ENCODE measurements at regions not wholly inside any gene's neighbourhood (a gene's known extent, or its start where the extent isn't known, plus 50 kb on each side); places are given as distances from the start of the nearest gene placed in this dataset.

DNA sequence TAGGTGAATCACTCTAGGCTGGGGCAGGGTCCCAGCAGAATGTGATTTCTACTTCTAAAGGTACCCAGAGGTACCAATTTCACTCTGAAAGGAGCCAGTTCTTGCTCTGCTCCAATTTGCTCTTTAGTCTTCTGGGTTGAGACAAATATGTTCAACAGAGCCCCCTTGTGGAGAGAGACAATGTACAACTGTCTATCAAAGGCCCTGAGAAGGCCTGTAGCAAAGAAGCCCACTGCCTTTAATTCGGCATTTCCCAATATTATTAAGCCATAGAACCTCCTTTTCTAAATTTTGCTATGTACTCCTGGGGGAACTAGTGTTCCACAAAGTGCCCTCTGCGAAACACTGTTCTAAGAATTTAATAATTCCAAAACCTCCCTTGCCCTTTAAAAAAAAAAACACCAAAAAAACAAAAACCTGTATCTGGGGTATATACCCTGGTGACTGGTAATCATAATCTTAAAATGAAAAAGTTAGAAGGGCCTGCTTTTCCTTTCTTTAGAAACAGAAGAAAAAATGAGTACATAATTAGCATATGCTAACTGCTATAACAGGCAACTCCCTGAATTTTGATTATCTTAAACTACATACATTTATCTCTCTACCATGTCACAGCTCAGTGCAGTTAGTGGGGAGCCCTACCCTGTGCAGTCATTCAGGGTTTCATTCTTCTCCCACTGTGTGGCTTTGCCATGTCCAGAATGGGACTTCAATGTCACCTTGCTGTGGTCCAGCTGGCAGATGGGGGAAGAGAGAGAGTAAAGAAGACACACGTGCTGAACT, 160.9 kb upstream of the BMPER start:
- FAIRE-seq (no peak), DNase-seq (ENCODE audit: insufficient read length, low spot score) (peak; percentile 54)
- no peak for TF ChIP-seq POLR2A (IDR thresholded peaks at IDR 0.05; ENCODE audit: low read depth, low read length)

DNA sequence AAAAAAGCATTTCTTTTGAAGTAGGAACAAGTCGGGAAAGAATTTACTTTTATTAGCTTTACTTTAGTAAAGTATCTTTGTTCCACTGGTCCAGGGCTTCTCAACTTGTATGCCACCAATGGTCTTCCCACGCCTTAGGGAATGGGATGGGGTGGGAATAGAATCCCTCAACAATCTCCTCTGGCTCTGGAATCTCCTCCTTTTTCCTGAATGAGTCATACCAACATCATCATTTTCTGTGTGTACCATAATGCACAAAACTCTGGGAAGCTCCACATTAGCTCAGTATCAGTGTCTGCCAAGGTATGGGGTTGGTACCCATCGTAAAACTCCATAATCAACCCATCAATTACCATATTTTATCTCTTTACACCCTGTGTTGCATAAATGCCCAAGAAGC, 159.4 kb upstream of the BMPER start:
- no peak for TF ChIP-seq POLR2A (IDR thresholded peaks at IDR 0.05; ENCODE audit: low read depth, low read length)
- DNase-seq (ENCODE audit: insufficient read length, low spot score) (no peak), FAIRE-seq (no peak)

DNA sequence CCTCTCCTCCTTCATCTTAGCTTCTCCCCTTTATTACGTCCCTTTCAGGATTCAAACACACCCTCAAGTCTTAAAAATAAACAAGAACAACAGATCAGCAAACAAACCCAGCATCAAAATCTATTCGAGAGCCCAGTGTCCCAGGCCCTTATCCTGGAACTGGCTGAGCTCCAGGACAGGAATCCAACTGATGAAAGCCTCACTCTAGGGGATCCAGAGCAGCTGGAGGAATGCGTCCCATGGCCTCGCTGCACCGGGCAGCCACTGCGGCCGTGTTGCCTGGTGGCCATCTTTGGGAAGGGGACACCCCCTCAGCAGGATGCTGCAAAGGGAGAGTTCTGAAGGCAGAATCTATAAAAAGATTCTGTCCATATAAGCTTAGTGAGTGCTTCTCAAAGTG, 156.5 kb upstream of the BMPER start:
- DNase-seq (ENCODE audit: insufficient read length, low spot score) (no peak), FAIRE-seq (no peak)

DNA sequence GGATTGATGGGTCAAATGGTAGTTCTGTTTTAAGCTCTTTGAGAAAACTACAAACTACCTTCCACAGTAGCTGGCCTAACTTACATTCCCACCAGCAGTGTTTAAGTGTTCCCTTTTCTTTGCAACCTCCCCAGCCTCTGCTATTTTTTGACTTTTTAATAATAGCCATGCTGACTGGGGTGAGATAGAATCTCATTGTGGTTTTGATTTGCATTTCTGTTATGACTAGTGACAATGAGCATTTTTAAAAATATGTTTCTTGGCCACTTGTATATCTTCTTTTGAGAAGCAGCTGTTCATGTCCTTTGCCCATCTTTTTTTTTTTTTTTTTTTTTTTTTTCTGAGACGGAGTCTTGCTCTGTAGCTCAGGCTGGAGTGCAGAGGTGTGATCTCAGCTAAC, 155.2 kb upstream of the BMPER start:
- DNase-seq (ENCODE audit: insufficient read length, low spot score) (no peak), FAIRE-seq (no peak)
- no peak for TF ChIP-seq POLR2A (IDR thresholded peaks at IDR 0.05; ENCODE audit: low read depth, low read length)

More for the DNA sequence above, 156.5 kb upstream of the BMPER start:
- TF ChIP-seq POLR2A (IDR thresholded peaks at IDR 0.05; ENCODE audit: low read depth, low read length), result no peak

DNA sequence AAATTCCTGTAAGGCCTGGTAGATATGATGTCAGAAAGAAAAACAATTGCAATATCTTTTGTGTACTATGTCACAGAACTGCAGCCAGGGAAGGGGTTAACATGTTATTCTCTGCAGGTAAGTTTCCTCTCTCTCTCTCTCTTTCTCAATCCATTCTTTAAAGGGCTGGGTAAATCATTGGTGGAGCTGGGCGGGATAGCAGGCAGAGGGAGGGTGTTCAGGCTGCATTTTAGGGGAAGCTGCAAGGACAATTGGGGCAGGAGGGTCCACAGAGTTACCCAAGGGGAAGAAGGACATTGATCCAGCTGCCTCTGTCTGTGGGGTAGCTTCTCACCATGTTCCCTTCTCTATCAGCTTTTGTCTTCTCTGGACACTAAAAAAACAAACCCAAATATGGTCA, 153.9 kb upstream of the BMPER start:
- DNase-seq (ENCODE audit: insufficient read length, low spot score) (no peak), FAIRE-seq (no peak)
- no peak for TF ChIP-seq POLR2A (IDR thresholded peaks at IDR 0.05; ENCODE audit: low read depth, low read length)

DNA sequence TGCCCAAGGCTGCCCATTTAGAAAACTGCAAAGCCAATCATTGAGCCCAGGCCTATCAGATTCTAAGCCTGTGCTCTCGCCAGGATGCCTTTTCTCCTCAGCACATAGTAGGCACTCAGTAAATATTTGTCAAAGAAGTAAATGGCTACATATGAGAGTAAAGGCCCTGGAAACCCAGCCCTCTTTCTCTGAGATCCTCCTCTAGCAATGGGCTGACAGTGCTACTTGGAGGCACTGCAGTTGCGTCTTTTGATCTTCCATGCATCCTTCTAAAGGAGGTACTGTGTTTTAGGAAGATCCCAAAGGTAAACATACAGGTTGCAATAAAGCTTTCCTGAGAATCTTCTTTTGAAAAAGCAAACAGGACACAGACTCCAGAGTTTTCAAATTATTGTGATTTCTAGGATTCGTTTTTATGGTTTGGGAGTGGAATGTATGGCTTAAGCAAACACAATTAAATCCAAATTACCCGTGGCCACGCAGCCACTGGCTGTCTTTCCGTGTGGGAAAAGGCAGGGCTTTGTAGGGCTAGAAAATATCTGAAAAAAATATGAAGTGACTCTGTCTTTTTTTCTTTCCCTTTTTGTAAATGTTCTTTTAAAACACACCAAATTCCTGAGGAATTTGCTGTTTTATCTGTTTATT, 151.3 kb upstream of the BMPER start:
- no peak for TF ChIP-seq POLR2A (IDR thresholded peaks at IDR 0.05; ENCODE audit: low read depth, low read length)
- no peak for DNase-seq (ENCODE audit: insufficient read length, low spot score)
- no peak for FAIRE-seq

DNA sequence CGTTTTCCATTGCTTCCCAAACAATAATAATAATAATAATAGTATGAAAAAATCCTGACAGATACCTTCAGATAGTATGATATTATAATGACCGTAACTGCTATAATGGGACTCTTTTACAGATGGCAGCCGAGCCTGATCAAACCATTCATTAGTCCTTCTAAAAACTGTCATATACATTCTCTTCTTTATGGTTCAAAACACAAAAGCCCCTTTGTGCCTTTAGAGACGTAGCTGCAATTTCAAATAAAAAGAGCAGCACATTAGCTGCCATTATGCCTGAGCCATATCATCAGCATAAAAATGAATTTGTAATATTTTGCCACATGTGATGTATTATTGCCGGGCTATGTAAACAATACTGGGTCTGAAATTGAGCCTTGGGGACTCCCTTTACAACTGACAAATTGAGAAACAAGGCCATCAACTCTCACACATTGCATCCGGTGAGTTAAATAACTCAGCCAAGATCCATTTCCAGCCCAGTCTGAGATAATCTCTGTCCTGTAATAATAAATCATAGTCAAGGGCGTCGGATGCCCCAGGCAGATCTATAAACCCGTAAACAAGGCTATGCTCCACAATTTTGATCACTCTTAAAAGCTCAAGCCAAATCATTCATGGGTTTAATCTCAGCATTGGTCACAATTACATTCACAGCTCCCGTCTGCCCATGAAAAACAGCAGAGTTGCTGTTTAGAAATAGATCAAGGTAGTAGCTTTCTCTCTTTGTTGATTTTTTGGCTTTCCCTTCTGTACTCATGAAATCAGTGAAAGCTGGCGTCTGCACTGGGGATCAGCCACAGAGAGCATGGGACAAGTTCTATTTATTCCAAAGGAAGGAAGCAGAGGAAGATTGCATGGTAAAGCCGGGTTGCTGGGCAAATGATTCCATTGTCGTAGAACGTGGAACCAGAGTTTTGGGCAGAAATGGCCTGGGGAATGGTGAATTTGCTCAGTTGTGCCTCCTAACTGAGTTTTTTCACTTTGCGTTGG, 150.1 kb upstream of the BMPER start:
- FAIRE-seq, result no peak
- TF ChIP-seq POLR2A (IDR thresholded peaks at IDR 0.05; ENCODE audit: low read depth, low read length), result no peak
- DNase-seq (ENCODE audit: insufficient read length, low spot score), result no peak

DNA sequence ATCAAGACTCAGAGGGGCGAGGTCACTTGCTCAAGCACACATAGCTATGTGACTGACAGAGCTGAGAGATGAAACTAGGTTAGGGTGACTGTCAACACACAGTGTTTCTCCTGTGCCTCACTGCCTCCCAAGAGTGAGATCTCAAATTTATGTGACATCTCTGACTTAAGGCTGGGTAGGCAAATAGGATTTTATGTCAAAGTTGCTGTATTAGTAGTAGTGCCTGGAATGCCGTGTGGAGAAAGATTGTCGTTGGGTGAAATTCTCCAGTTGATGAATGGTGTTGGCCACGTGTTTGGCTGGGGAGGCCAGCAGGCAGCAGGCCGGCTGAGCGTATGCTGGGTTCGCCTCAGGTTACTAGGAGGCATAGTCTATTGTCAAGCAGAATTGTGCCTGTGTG, 148.3 kb upstream of the BMPER start:
- DNase-seq (ENCODE audit: insufficient read length, low spot score) (peak; percentile 58), FAIRE-seq (peak; percentile 89)
- no peak for TF ChIP-seq POLR2A (IDR thresholded peaks at IDR 0.05; ENCODE audit: low read depth, low read length)

DNA sequence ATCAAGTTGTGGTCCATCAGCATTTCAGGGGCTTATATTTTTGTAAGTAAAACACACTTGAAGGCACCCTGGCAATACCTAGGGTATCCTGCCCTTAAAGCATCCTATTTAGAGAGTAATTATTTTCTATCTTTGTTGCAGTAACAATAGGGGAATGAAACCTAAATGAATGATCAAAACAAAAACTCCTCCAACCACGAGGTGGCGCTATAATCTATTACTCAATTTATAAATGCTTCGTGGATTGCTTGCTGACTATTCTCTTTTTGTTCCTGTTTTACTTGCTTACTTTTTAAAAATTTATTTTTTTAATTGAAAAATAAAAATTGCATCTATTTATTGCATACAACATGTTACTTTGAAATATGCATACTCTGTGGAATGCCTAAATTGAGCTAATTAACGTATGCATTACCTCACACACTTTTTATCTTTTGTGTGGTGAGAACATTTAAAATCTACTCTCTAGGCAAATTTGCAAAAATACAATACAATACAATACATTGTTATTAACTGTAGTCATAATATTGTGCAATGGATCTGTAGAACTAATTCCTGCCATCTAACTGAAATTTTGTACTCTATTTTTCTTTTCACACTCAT, 147.7 kb upstream of the BMPER start:
- no peak for DNase-seq (ENCODE audit: insufficient read length, low spot score)
- FAIRE-seq, result peak; percentile 23
- TF ChIP-seq POLR2A (IDR thresholded peaks at IDR 0.05; ENCODE audit: low read depth, low read length), result no peak

DNA sequence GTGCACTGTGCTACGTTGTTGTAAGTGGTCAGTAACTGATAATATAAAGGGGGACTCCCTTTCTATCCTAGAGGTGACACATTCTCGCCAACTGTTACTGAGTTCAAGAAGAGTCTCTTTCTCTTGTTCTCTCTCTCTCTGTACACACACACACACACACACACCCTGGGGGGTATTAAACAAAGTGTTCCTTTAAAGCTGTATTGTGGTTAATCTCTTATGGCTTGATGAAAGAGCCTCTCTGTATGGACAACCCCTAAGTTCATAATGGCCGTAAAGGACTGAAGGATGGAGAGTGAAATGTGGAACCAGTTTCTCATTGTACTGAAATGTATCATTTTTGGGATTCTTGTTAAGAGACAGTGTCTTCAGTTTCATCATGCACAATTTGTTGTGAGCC, 145.2 kb upstream of the BMPER start:
- DNase-seq (ENCODE audit: insufficient read length, low spot score) (no peak), FAIRE-seq (no peak)
- no peak for TF ChIP-seq POLR2A (IDR thresholded peaks at IDR 0.05; ENCODE audit: low read depth, low read length)

DNA sequence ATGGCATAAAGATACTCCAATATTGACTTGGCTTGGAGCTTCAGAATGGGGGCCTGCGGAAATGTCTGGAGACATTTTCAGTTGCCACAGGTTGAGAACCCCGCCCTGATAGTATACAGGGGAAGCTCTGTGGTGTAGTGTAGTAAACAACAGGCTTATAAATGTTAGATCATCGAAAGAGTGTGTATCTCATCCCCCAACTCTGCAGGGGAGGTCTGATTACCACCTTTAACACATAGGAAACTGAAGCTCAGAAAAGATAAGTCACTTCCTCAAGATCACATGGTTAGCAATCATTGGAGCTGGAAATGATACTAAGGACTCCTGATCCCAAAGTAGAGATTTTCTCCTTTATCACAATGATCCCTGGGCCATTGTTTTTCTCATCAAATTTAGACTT, 144.5 kb upstream of the BMPER start:
- TF ChIP-seq POLR2A (IDR thresholded peaks at IDR 0.05; ENCODE audit: low read depth, low read length), result no peak
- FAIRE-seq (no peak), DNase-seq (ENCODE audit: insufficient read length, low spot score) (no peak)

DNA sequence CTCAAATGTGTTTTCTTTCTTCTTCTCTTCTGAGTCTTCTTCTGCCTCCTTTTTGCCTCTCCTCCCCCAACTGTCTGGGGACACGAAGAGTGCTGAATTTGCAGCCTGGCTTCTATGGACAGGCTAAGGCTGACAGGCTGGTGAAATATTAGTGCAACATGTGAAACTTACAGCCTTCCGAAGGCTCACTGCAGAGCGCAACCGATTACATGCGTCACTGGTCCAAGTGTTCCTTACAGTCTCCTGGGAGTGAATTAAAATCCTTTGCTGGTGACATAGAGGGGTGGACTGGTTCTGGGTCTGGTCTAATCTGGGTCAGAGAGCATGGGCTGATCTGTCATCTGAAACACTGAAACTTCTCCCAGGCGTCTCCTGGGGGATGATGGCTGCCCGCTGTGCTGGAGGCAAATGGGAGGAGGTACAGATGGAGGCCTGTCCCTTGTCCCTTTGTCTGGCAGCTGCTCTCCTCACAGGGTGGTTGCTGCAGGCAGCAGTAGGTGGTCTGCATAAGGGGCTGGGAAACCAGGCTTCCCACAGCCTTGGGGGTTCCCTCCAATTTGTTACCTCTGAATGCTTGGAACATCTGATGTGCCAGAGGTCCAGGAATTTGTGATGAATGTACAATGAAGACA, 143.8 kb upstream of the BMPER start:
- DNase-seq (ENCODE audit: insufficient read length, low spot score), result no peak
- TF ChIP-seq POLR2A (IDR thresholded peaks at IDR 0.05; ENCODE audit: low read depth, low read length), result no peak
- no peak for FAIRE-seq

DNA sequence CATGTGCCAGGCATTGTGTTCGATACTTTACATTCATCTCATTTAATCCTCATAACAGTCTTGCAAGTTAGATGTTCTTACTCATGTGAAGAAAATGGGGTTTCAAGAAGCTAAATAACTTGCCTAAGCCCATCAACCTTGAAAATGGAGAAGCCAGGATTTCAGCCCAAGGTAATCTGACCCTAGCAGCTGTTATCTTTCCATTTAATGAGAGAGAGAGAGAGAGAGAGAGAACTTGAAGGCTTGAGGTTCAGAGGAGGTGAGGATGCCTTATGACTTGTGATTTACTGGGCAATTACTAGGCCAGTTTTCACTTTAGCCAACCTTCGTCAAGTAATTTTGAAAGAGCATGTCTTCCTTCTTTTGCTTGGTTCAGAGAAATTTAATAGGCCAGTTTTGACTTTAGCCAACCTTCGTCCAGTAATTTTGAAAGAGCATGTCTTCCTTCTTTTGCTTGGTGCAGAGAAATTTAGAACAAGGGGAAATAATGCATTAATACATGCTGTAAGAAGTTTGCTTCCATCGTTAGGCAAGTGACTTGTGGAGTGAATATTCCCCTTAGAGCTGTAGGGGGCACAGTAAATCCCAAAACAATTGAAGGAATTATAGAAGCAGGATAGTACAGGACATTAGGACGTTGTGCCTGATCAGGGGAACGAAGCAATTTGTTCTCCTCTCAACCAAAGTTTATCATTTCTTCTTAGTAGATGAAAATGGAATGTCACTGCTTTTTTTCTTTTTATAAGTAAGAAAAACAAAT, 143.0 kb upstream of the BMPER start:
- FAIRE-seq (no peak), DNase-seq (ENCODE audit: insufficient read length, low spot score) (no peak)
- TF ChIP-seq POLR2A (IDR thresholded peaks at IDR 0.05; ENCODE audit: low read depth, low read length), result no peak

All from H54 (cell line).